OCI-LY7 (cell line): ENCODE measurements at regions not wholly inside any gene's neighbourhood (a gene's known extent, or its start where the extent isn't known, plus 50 kb on each side); places are given as distances from the start of the nearest gene placed in this dataset.

Experiments
- EZH2phosphoT487 ChIP-seq: fragments of 200-600 bp; sonication (generic); IDR thresholded peaks from 2 replicates; pipeline ENCODE4 v1.6.1; 2018; ENCODE audit warnings: low read depth, borderline replicate concordance, mild to moderate bottlenecking, mixed run types, antibody characterized with exemption, low read length, moderate library complexity, mixed read lengths
- TF ChIP-seq, protein P1 (sequence below): fragments of 200-600 bp; sonication (generic); conservative IDR thresholded peaks from 2 replicates; pipeline ENCODE4 v1.5.1; 2014; ENCODE audit warnings: mild to moderate bottlenecking, antibody characterized with exemption, low read length, moderate library complexity, mixed read lengths

DNA sequence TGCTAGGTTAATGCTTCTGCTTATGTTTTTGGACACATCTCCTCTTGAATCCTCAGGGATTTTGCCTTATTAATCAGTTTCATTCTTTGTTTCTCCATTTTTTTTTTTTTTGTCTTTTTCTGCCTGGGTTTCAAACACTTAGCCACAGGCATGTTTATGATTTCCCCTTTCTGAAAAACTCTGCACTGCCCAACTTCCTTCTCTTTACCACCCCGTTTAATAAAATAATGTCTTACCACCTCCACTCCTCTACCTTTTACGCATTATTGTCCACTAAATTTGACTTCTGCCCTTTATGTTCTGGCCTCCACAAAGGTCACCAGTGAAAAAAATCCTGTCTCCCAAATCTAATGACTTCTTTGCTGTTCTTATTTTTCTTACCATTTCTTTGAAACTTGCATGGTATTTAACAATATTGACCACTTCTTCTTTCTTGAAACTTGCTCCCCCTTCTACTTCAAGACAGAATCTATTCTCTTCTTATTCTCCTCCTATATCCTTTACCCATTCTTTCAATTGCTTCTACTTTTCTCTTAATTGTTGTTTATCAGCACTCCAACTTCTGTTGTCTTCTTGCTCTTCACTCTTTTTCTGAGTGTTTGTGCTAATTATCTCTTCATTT is 150.3 kb downstream of the TNFSF18 start:
- TF ChIP-seq, protein P1, sequence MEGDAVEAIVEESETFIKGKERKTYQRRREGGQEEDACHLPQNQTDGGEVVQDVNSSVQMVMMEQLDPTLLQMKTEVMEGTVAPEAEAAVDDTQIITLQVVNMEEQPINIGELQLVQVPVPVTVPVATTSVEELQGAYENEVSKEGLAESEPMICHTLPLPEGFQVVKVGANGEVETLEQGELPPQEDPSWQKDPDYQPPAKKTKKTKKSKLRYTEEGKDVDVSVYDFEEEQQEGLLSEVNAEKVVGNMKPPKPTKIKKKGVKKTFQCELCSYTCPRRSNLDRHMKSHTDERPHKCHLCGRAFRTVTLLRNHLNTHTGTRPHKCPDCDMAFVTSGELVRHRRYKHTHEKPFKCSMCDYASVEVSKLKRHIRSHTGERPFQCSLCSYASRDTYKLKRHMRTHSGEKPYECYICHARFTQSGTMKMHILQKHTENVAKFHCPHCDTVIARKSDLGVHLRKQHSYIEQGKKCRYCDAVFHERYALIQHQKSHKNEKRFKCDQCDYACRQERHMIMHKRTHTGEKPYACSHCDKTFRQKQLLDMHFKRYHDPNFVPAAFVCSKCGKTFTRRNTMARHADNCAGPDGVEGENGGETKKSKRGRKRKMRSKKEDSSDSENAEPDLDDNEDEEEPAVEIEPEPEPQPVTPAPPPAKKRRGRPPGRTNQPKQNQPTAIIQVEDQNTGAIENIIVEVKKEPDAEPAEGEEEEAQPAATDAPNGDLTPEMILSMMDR = no peak
- no peak for TF ChIP-seq EZH2phosphoT487
